GM19452 (cell line): ENCODE measurements at regions not wholly inside any gene's neighbourhood (a gene's known extent, or its start where the extent isn't known, plus 50 kb on each side); places are given as distances from the start of the nearest gene placed in this dataset.

ENCODE experiments used
- ATAC-seq: cut with Tn5 transposase; IDR thresholded peaks from one replicate; pipeline ENCODE4 v1.9.1; 2021; ENCODE audit not compliant: unreplicated experiment

GRCh38 chr9:89744730-89745129, 139.9 kb downstream of the GADD45G start:
- no peak for ATAC-seq

GRCh38 chr9:89745601-89746376, 141.0 kb downstream of the GADD45G start:
- ATAC-seq: no peak

GRCh38 chr9:89746385-89747116, 141.7 kb downstream of the GADD45G start:
- ATAC-seq: no peak

- ATAC-seq: no peak
Measured at GRCh38 chr9:89747596-89747995, 142.8 kb downstream of the GADD45G start.

- ATAC-seq: no peak
Measured at GRCh38 chr9:89748021-89748670, 143.3 kb downstream of the GADD45G start.

- no peak for ATAC-seq
Measured at GRCh38 chr9:89748831-89749499, 144.2 kb downstream of the GADD45G start.

GRCh38 chr9:89749500-89750116, 144.8 kb downstream of the GADD45G start:
- no peak for ATAC-seq

- no peak for ATAC-seq
Measured at GRCh38 chr9:89750117-89750791, 145.4 kb downstream of the GADD45G start.

- no peak for ATAC-seq
Measured at GRCh38 chr9:89751079-89751825, 146.4 kb downstream of the GADD45G start.

- ATAC-seq: no peak
Measured at GRCh38 chr9:89752154-89752553, 147.3 kb downstream of the GADD45G start.

GRCh38 chr9:89753472-89754055, 148.8 kb downstream of the GADD45G start:
- no peak for ATAC-seq

GRCh38 chr9:89754193-89754592, 149.4 kb downstream of the GADD45G start:
- ATAC-seq: no peak

GRCh38 chr9:89755821-89756220, 151.0 kb downstream of the GADD45G start:
- no peak for ATAC-seq

GRCh38 chr9:89756891-89757537, 152.2 kb downstream of the GADD45G start:
- no peak for ATAC-seq

- ATAC-seq: no peak
Measured at GRCh38 chr9:89757776-89758528, 153.1 kb downstream of the GADD45G start.

- no peak for ATAC-seq
Measured at GRCh38 chr9:89759572-89759971, 154.8 kb downstream of the GADD45G start.

- ATAC-seq: no peak
Measured at GRCh38 chr9:89760123-89760522, 155.3 kb downstream of the GADD45G start.

- no peak for ATAC-seq
Measured at GRCh38 chr9:89764217-89764616, 159.4 kb downstream of the GADD45G start.
